Panc1 (cell line): ENCODE measurements at regions not wholly inside any gene's neighbourhood (a gene's known extent, or its start where the extent isn't known, plus 50 kb on each side); places are given as distances from the start of the nearest gene placed in this dataset.

Source experiments
- ATAC-seq: fragments of 200-7000 bp; cut with Tn5 transposase; 2 replicates; pipeline ENCODE4 v1.9.1; 2020; ENCODE audit warnings: mild to moderate bottlenecking, moderate library complexity
- BruUV-seq: library from RNA; stranded (reverse); fragments of 400-500 nt; replicated peaks from 2 replicates; lab custom pipeline; 2021; lab: Mats Ljungman, UMichigan
- CTCF ChIA-PET: fragments of 300-600 bp; sonication (Branson Sonifier 250); formaldehyde crosslinking; loops from one replicate; lab custom pipeline; 2022; ENCODE audit warnings: antibody characterized with exemption; lab: Charles Lee
- POLR2A ChIA-PET: fragments of 300-600 bp; sonication (Branson Sonifier 250); formaldehyde crosslinking; loops from one replicate; lab custom pipeline; 2022; ENCODE audit warnings: antibody characterized with exemption; lab: Charles Lee
- DNase-seq: peaks from one replicate; pipeline ENCODE4 v3.0.0-alpha.2; 2010; ENCODE audit warnings: low read depth, low spot score
- H3K27ac ChIP-seq: 2 replicates; pipeline ENCODE4 v1.5.1; 2011; ENCODE audit warnings: mild to moderate bottlenecking, low read length, inconsistent platforms
- H3K27me3 ChIP-seq: fragments of 200-500 bp; sonication (Bioruptor generic); 2 replicates; pipeline ENCODE4 v1.6.0; 2014; ENCODE audit warnings: low read length, inconsistent platforms; ENCODE audit not compliant: control insufficient read depth, insufficient read depth
- H3K36me3 ChIP-seq: fragments of 200-500 bp; sonication (Bioruptor generic); 2 replicates; pipeline ENCODE4 v1.5.1; 2014; ENCODE audit warnings: inconsistent platforms, mild to moderate bottlenecking, low read length, moderate library complexity; ENCODE audit not compliant: control insufficient read depth, insufficient read depth
- H3K4me1 ChIP-seq: 2 replicates; pipeline ENCODE4 v1.5.1; 2011; ENCODE audit warnings: inconsistent platforms, mild to moderate bottlenecking, low read length, moderate library complexity; ENCODE audit not compliant: control insufficient read depth, insufficient read depth
- H3K4me3 ChIP-seq, 2 experiments: 2 replicates each; pipeline ENCODE4 v1.5.1; 2011 to 2012; ENCODE audit warnings: low read depth in 2 of 2, low read length in 2 of 2, mild to moderate bottlenecking in 2 of 2, inconsistent platforms in 1 of 2, moderate library complexity in 1 of 2
- H3K9me3 ChIP-seq: fragments of 200-500 bp; sonication (Bioruptor generic); 2 replicates; pipeline ENCODE4 v1.5.1; 2014; ENCODE audit warnings: low read depth, mild to moderate bottlenecking, inconsistent platforms, low read length, moderate library complexity; ENCODE audit not compliant: control insufficient read depth, insufficient read depth
- CTCF ChIP-seq: fragments of 450-650 bp; IDR thresholded peaks from 2 replicates; pipeline ENCODE4 v1.5.1; 2017; ENCODE audit warnings: mild to moderate bottlenecking
- POLR2AphosphoS5 ChIP-seq: IDR thresholded peaks from 2 replicates; pipeline ENCODE4 v1.6.1; 2012; ENCODE audit warnings: mild to moderate bottlenecking, low read depth, low read length, moderate library complexity
- REST ChIP-seq, 2 experiments: IDR thresholded peaks; 2 replicates each; pipeline ENCODE4 v1.6.1; 2011 to 2012; ENCODE audit warnings: low read depth in 2 of 2, control low read depth in 1 of 2, low read length in 1 of 2, mild to moderate bottlenecking in 1 of 2, moderate library complexity in 1 of 2; ENCODE audit not compliant: insufficient read depth in 1 of 2
- SIN3A ChIP-seq: IDR thresholded peaks from 2 replicates; pipeline ENCODE4 v1.6.1; 2012; ENCODE audit warnings: low read depth, mild to moderate bottlenecking, low read length, moderate library complexity, borderline replicate concordance; ENCODE audit not compliant: insufficient read depth
- TCF7L2 ChIP-seq: IDR thresholded peaks from 2 replicates; pipeline ENCODE4 v1.6.1; 2011; ENCODE audit warnings: mild to moderate bottlenecking, low read depth, low read length, inconsistent platforms
- in situ Hi-C: cut with HindIII; loops from 2 replicates; pipeline ENCODE4 v1.10.0; 2016; ENCODE audit warnings: low sequenced_read_pairs, low pct_unique_long_range_greater_than_20kb
- intact Hi-C: fragments of 100-400 bp; cut with micrococcal nuclease; formaldehyde crosslinking; loops from one replicate; pipeline ENCODE4 v1.10.0; 2022; ENCODE audit not compliant: unreplicated experiment

- Histone ChIP-seq H3K27me3 (no peaks in the 10 kb centered on the region), H3K9me3 (no peaks in the 10 kb centered on the region), H3K36me3 (no peaks in the 10 kb centered on the region), H3K4me1 (no peaks in the 10 kb centered on the region), H3K27ac (no peak overlapping the region), H3K4me3 (no peak overlapping the region)
- no peak for TF ChIP-seq POLR2AphosphoS5
- no peak for TF ChIP-seq CTCF
- TF ChIP-seq REST (IDR thresholded peaks at IDR 0.05; ENCODE audit: insufficient read depth in 1 of 2, low read depth in 2 of 2, low read length in 1 of 2), result no peak
- no peak for TF ChIP-seq TCF7L2
- TF ChIP-seq SIN3A, result no peak
- ChIA-PET CTCF (no interaction called here), POLR2A (no interaction called here)
- ATAC-seq (no peak), DNase-seq (no peak)
- intact Hi-C loops, result no loop called here
- in situ Hi-C loops, result no loop called here
- BruUV-seq, result no TSS peak
Observed at GRCh38 chr13:105247830-105248229, 1287.6 kb downstream of the EFNB2 start.

GRCh38 chr13:105240371-105240770 is 1295.1 kb downstream of the EFNB2 start:
- no peaks in the 10 kb centered on the region for H3K27me3 ChIP-seq
- TF ChIP-seq CTCF, result no peak
- TF ChIP-seq SIN3A, result no peak
- no peak for TF ChIP-seq REST (IDR thresholded peaks at IDR 0.05; ENCODE audit: insufficient read depth in 1 of 2, low read depth in 2 of 2, low read length in 1 of 2)
- no peak for TF ChIP-seq TCF7L2
- TF ChIP-seq POLR2AphosphoS5, result no peak
- intact Hi-C loops (no loop called here), in situ Hi-C loops (no loop called here)
- ATAC-seq (no peak), DNase-seq (no peak)
- H3K36me3 ChIP-seq, result no peaks in the 10 kb centered on the region
- H3K4me3 ChIP-seq, result no peak overlapping the region
- no TSS peak for BruUV-seq
- no peaks in the 10 kb centered on the region for H3K9me3 ChIP-seq
- no peaks in the 10 kb centered on the region for H3K4me1 ChIP-seq
- H3K27ac ChIP-seq, result no peak overlapping the region
- ChIA-PET POLR2A (no interaction called here), CTCF (no interaction called here)
